Ishikawa (cell line): ENCODE measurements at regions not wholly inside any gene's neighbourhood (a gene's known extent, or its start where the extent isn't known, plus 50 kb on each side); places are given as distances from the start of the nearest gene placed in this dataset.

ENCODE experiments used
- CEBPB ChIP-seq: IDR thresholded peaks from 2 replicates; pipeline ENCODE4 v1.6.1; 2012
- CREB1 ChIP-seq: IDR thresholded peaks from 2 replicates; pipeline ENCODE4 v1.6.1; 2012; ENCODE audit warnings: low read depth
- EGR1 ChIP-seq: IDR thresholded peaks from 2 replicates; pipeline ENCODE4 v1.6.1; 2012
- EP300 ChIP-seq: IDR thresholded peaks from 2 replicates; pipeline ENCODE4 v1.6.1; 2012; ENCODE audit warnings: borderline replicate concordance
- FOXM1 ChIP-seq: IDR thresholded peaks from 2 replicates; pipeline ENCODE4 v1.6.1; 2012; ENCODE audit warnings: low read depth, borderline replicate concordance
- NFIC ChIP-seq: IDR thresholded peaks from 2 replicates; pipeline ENCODE4 v1.6.1; 2012
- RAD21 ChIP-seq: IDR thresholded peaks from 2 replicates; pipeline ENCODE4 v1.6.1; 2012; ENCODE audit warnings: low read depth
- TAF1 ChIP-seq: IDR thresholded peaks from 2 replicates; pipeline ENCODE4 v1.6.1; 2012; ENCODE audit warnings: low read depth, mild to moderate bottlenecking
- TCF12 ChIP-seq: IDR thresholded peaks from 2 replicates; pipeline ENCODE4 v1.6.1; 2012; ENCODE audit warnings: low read depth
- TEAD4 ChIP-seq: IDR thresholded peaks from 2 replicates; pipeline ENCODE4 v1.6.1; 2012
- YY1 ChIP-seq: IDR thresholded peaks from 2 replicates; pipeline ENCODE4 v1.6.1; 2012; ENCODE audit warnings: low read depth
- ZBTB7A ChIP-seq: IDR thresholded peaks from 2 replicates; pipeline ENCODE4 v1.6.1; 2012; ENCODE audit warnings: low read depth
- TF ChIP-seq, protein P1 (sequence below): IDR thresholded peaks from 2 replicates; pipeline ENCODE4 v1.6.1; 2012; ENCODE audit warnings: low read depth, mild to moderate bottlenecking
- TF ChIP-seq, protein P2 (sequence below): IDR thresholded peaks from 2 replicates; pipeline ENCODE4 v1.6.1; 2012
- TF ChIP-seq, protein P3 (sequence below): IDR thresholded peaks from 2 replicates; pipeline ENCODE4 v1.6.1; 2012

DNA sequence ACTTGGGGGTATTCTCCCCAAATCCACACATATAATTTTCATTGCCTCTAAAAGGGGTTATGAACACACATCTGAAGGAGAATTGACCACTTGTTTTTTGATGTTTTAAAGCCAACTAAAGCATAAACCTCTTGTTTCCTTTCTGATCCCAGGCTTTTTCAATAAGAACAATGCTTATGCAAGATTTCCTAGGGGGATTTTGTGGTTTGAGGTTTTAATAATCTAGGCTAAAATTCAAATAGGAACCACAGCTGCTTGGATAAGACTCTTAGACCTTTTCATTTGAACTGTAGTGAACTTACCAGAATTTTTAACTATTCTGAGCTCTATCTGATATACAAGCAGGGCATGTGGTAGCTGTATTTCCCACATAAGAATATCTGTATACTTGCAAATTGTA, 651.1 kb downstream of the ANKRD50 start:
- TF ChIP-seq CREB1 (no peak), ZBTB7A (no peak), TEAD4 (no peak), YY1 (no peak), EGR1 (no peak)
- TF ChIP-seq, protein P1, sequence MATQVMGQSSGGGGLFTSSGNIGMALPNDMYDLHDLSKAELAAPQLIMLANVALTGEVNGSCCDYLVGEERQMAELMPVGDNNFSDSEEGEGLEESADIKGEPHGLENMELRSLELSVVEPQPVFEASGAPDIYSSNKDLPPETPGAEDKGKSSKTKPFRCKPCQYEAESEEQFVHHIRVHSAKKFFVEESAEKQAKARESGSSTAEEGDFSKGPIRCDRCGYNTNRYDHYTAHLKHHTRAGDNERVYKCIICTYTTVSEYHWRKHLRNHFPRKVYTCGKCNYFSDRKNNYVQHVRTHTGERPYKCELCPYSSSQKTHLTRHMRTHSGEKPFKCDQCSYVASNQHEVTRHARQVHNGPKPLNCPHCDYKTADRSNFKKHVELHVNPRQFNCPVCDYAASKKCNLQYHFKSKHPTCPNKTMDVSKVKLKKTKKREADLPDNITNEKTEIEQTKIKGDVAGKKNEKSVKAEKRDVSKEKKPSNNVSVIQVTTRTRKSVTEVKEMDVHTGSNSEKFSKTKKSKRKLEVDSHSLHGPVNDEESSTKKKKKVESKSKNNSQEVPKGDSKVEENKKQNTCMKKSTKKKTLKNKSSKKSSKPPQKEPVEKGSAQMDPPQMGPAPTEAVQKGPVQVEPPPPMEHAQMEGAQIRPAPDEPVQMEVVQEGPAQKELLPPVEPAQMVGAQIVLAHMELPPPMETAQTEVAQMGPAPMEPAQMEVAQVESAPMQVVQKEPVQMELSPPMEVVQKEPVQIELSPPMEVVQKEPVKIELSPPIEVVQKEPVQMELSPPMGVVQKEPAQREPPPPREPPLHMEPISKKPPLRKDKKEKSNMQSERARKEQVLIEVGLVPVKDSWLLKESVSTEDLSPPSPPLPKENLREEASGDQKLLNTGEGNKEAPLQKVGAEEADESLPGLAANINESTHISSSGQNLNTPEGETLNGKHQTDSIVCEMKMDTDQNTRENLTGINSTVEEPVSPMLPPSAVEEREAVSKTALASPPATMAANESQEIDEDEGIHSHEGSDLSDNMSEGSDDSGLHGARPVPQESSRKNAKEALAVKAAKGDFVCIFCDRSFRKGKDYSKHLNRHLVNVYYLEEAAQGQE, result no peak
- TF ChIP-seq, protein P2, sequence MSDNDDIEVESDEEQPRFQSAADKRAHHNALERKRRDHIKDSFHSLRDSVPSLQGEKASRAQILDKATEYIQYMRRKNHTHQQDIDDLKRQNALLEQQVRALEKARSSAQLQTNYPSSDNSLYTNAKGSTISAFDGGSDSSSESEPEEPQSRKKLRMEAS, result no peak
- TF ChIP-seq, protein P3, sequence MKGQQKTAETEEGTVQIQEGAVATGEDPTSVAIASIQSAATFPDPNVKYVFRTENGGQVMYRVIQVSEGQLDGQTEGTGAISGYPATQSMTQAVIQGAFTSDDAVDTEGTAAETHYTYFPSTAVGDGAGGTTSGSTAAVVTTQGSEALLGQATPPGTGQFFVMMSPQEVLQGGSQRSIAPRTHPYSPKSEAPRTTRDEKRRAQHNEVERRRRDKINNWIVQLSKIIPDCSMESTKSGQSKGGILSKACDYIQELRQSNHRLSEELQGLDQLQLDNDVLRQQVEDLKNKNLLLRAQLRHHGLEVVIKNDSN, result no peak

DNA sequence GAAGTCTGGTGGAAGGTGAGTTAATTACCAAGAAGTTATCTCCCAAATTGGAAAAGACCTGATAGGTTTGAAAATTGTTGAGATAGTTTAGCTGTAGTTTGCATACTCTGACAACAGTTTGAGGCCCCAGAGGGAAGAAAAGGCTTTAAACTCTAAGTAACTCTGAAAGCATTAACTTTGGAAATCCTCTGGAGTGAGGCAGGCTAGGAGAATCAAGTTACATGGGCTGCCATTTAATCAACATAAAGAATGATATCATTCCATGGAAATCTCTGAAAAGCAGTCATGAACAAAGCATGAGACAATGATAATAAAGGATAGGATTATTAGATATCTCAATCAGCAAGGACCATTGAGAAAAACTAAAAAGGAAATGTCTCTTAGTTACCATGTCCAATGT, 647.1 kb downstream of the ANKRD50 start:
- TF ChIP-seq TEAD4 (no peak), RAD21 (no peak), EP300 (no peak), NFIC (no peak), YY1 (no peak), CEBPB (no peak), TCF12 (no peak), CREB1 (no peak), TAF1 (no peak), ZBTB7A (no peak), FOXM1 (no peak), EGR1 (no peak)
- TF ChIP-seq, protein P3, result no peak
- TF ChIP-seq, protein P2, result no peak
- TF ChIP-seq, protein P1, result no peak

- TF ChIP-seq YY1 (no peak), CREB1 (no peak), RAD21 (no peak), TEAD4 (no peak), CEBPB (no peak), EGR1 (no peak)
These were observed 646.6 kb downstream of the ANKRD50 start for GRCh38 chr4:124065936-124066335.

- TF ChIP-seq FOXM1 (no peak), TCF12 (no peak), CREB1 (no peak), ZBTB7A (no peak), TEAD4 (no peak), NFIC (no peak), EGR1 (no peak)
- TF ChIP-seq, protein P2, result no peak
- TF ChIP-seq, protein P1, result no peak
- TF ChIP-seq, protein P3, result no peak
These were observed 645.9 kb downstream of the ANKRD50 start for GRCh38 chr4:124066595-124066994.

- no peak for TF ChIP-seq CREB1
These were observed 645.5 kb downstream of the ANKRD50 start for GRCh38 chr4:124067046-124067445.
